Adrenal gland (tissue), 5 donors: ENCODE measurements at regions not wholly inside any gene's neighbourhood (a gene's known extent, or its start where the extent isn't known, plus 50 kb on each side); places are given as distances from the start of the nearest gene placed in this dataset.

Experiments
- POLR2A ChIP-seq, 2 donors: fragments of 450-650 bp; IDR thresholded peaks; one replicate each; pipeline ENCODE4 v1.6.1; 2017; ENCODE audit warnings: antibody characterized with exemption in 2 of 2, mild to moderate bottlenecking in 2 of 2, moderate library complexity in 1 of 2
- TF ChIP-seq, protein P1 (sequence below), 6 experiments: fragments of 450-650 bp in 4 of 6; fragments of 200-600 bp in 2 of 6; sonication (generic) in 1 of 6; IDR thresholded peaks; 1 replicate in 5 of 6; 2 replicates in 1 of 6; pipeline versions ENCODE4 v1.5.1 to v1.8.0; 2016 to 2021; ENCODE audit warnings: antibody characterized with exemption in 6 of 6, mild to moderate bottlenecking in 2 of 6, moderate library complexity in 1 of 6
- donor health status: DM: no; HTN: no; CAD: no.

- TF ChIP-seq, protein P1, sequence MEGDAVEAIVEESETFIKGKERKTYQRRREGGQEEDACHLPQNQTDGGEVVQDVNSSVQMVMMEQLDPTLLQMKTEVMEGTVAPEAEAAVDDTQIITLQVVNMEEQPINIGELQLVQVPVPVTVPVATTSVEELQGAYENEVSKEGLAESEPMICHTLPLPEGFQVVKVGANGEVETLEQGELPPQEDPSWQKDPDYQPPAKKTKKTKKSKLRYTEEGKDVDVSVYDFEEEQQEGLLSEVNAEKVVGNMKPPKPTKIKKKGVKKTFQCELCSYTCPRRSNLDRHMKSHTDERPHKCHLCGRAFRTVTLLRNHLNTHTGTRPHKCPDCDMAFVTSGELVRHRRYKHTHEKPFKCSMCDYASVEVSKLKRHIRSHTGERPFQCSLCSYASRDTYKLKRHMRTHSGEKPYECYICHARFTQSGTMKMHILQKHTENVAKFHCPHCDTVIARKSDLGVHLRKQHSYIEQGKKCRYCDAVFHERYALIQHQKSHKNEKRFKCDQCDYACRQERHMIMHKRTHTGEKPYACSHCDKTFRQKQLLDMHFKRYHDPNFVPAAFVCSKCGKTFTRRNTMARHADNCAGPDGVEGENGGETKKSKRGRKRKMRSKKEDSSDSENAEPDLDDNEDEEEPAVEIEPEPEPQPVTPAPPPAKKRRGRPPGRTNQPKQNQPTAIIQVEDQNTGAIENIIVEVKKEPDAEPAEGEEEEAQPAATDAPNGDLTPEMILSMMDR (IDR thresholded peaks at IDR 0.05), result no peak
- TF ChIP-seq POLR2A (IDR thresholded peaks at IDR 0.05), result no peak
These were observed 70.5 kb upstream of the CNIH3 start for GRCh38 chr1:224545571-224545970.
